K562 (cell line): ENCODE measurements at regions not wholly inside any gene's neighbourhood (a gene's known extent, or its start where the extent isn't known, plus 50 kb on each side); places are given as distances from the start of the nearest gene placed in this dataset.

Experiments used
- ATAC-seq: fragments of 200-7000 bp; cut with Tn5 transposase; 3 replicates; pipeline ENCODE4 v1.9.1; 2020; ENCODE audit warnings: moderate library complexity
- BruUV-seq: library from RNA; stranded (reverse); fragments of 400-500 nt; replicated peaks from 2 replicates; lab custom pipeline; 2021; lab: Mats Ljungman, UMichigan
- CTCF ChIA-PET: fragments of 300-600 bp; formaldehyde crosslinking; extraction: SDS; loops from one replicate; lab custom pipeline; 2021; ENCODE audit warnings: low intra/inter-chr PET ratio; lab: Yijun Ruan, JAX
- POLR2A ChIA-PET: fragments of 300-600, 350-650 bp; sonication (Branson Sonifier 250); formaldehyde crosslinking; extraction: SDS; loops from one replicate; lab custom pipeline; 2021; ENCODE audit warnings: antibody characterized with exemption, inconsistent platforms; lab: Yijun Ruan, JAX
- DNase-seq, 4 experiments: peaks; one replicate each; pipeline versions ENCODE4 v3.0.0 to v3.0.0-alpha.2; 2011 to 2018; ENCODE audit warnings: low spot score in 3 of 4, mixed read lengths in 3 of 4; ENCODE audit errors: extremely low read depth in 1 of 4
- FAIRE-seq: peaks from 2 replicates; lab custom pipeline; 2011; peaks lifted over from hg19 to GRCh38; lab: Jason Lieb, UNC
- H2AFZ ChIP-seq: 2 replicates; pipeline ENCODE4 v1.6.0; 2011; ENCODE audit warnings: low read depth, low read length, control low read depth, inconsistent platforms
- H3K27ac ChIP-seq: fragments of 200-600 bp; 3 replicates; pipeline ENCODE4 v1.8.0; 2011; ENCODE audit warnings: low read depth, mild to moderate bottlenecking, control low read depth, inconsistent platforms, low read length, moderate library complexity, mixed read lengths; ENCODE audit errors: extremely low read depth
- H3K27me3 ChIP-seq, 2 experiments: fragments of 300-600 bp in 1 of 2; 2 replicates in 1 of 2; 3 replicates in 1 of 2; pipeline versions ENCODE4 v1.6.0 to v1.8.0; 2011; ENCODE audit warnings: inconsistent platforms in 2 of 2, low read length in 2 of 2, mild to moderate bottlenecking in 1 of 2, mixed read lengths in 1 of 2, moderate library complexity in 1 of 2; ENCODE audit not compliant: control insufficient read depth in 2 of 2, insufficient read depth in 2 of 2
- H3K36me3 ChIP-seq: fragments of 300-600 bp; 3 replicates; pipeline ENCODE4 v1.8.0; 2011; ENCODE audit warnings: mild to moderate bottlenecking, low read length, inconsistent platforms; ENCODE audit not compliant: control insufficient read depth, insufficient read depth
- H3K4me1 ChIP-seq, 2 experiments: fragments of 200-600 bp in 1 of 2; replicated peaks in 1 of 2; 2 replicates in 1 of 2; 3 replicates in 1 of 2; pipeline versions ENCODE4 v1.5.1 to v1.8.0; 2011; ENCODE audit warnings: inconsistent platforms in 2 of 2, low read length in 2 of 2, mild to moderate bottlenecking in 1 of 2, mixed read lengths in 1 of 2, moderate library complexity in 1 of 2; ENCODE audit not compliant: control insufficient read depth in 2 of 2, insufficient read depth in 2 of 2
- H3K4me2 ChIP-seq: 2 replicates; pipeline ENCODE4 v1.6.1; 2011; ENCODE audit warnings: low read length, control low read depth, inconsistent platforms, mixed read lengths; ENCODE audit not compliant: insufficient read depth
- H3K4me3 ChIP-seq: fragments of 200-600 bp; sonication (generic), shearing (Covaris generic); 2 replicates; pipeline ENCODE4 v1.5.1; 2016; ENCODE audit warnings: control low read depth, inconsistent platforms
- H3K79me2 ChIP-seq: fragments of 200-600 bp; 3 replicates; pipeline ENCODE4 v1.8.0; 2011; ENCODE audit warnings: low read length, inconsistent platforms; ENCODE audit not compliant: control insufficient read depth, insufficient read depth
- H3K9ac ChIP-seq, 2 experiments: 2 replicates each; pipeline versions ENCODE4 v1.6.0 to v1.6.1; 2011; ENCODE audit warnings: low read depth in 2 of 2, low read length in 2 of 2, control low read depth in 1 of 2, inconsistent platforms in 1 of 2, mild to moderate bottlenecking in 1 of 2, mixed read lengths in 1 of 2; ENCODE audit not compliant: insufficient read depth in 1 of 2
- H3K9me1 ChIP-seq: one replicate; pipeline ENCODE4 v1.6.0; 2011; ENCODE audit warnings: inconsistent platforms, mild to moderate bottlenecking, low read length, moderate library complexity; ENCODE audit not compliant: control insufficient read depth, insufficient read depth
- H3K9me3 ChIP-seq: replicated peaks from 2 replicates; pipeline ENCODE4 v1.5.1; 2011; ENCODE audit warnings: low read depth, low read length, inconsistent platforms; ENCODE audit not compliant: control insufficient read depth, insufficient read depth
- H4K20me1 ChIP-seq: replicated peaks from 2 replicates; pipeline ENCODE4 v1.6.1; 2011; ENCODE audit warnings: low read length, inconsistent platforms, mixed read lengths; ENCODE audit not compliant: control insufficient read depth, insufficient read depth
- HES1 ChIP-seq: fragments of 450-650 bp; IDR thresholded peaks from 2 replicates; pipeline ENCODE4 v1.6.1; 2016; ENCODE audit warnings: low read depth, mild to moderate bottlenecking, moderate library complexity
- STAT5B ChIP-seq: fragments of 250-450 bp; sonication (Bioruptor Pico); IDR thresholded peaks from 2 replicates; pipeline ENCODE4 v1.8.0; 2021; ENCODE audit warnings: mild to moderate bottlenecking, inconsistent platforms
- ZZZ3 ChIP-seq: fragments of 450-650 bp; IDR thresholded peaks from 2 replicates; pipeline ENCODE4 v1.6.1; 2016; ENCODE audit warnings: antibody characterized with exemption, mild to moderate bottlenecking, moderate library complexity
- WGBS: fragments of 100-300 bp; shearing (Covaris generic); methylation state at CpG from one replicate; pipeline ENCODE4 v1.1.6; 2016; ENCODE audit warnings: low coverage, mixed read lengths; ENCODE audit not compliant: insufficient coverage; ENCODE audit errors: missing lambda C conversion rate; 5-methylcytosine and 5-hydroxymethylcytosine counted together
- in situ Hi-C: fragments of 300-500 bp; cut with MboI; formaldehyde crosslinking; loops from 4 replicates; pipeline ENCODE4 v1.15.0; 2018; ENCODE audit warnings: inconsistent platforms, mixed read lengths
- intact Hi-C: fragments of 100-400 bp; cut with micrococcal nuclease; formaldehyde crosslinking; loops from 2 replicates; pipeline ENCODE4 v1.14.2; 2022
- TF ChIP-seq, protein P1 (sequence below): fragments of 250-450 bp; sonication (Bioruptor Pico); IDR thresholded peaks from 2 replicates; pipeline ENCODE4 v1.4.0; 2020; ENCODE audit warnings: mild to moderate bottlenecking, moderate library complexity
- TF ChIP-seq, protein P2 (sequence below): fragments of 450-650 bp; IDR thresholded peaks from 2 replicates; pipeline ENCODE4 v1.6.1; 2016; ENCODE audit warnings: mild to moderate bottlenecking
- TF ChIP-seq, protein P3 (sequence below): fragments of 450-650 bp; formaldehyde crosslinking; IDR thresholded peaks from 2 replicates; pipeline ENCODE4 v1.4.0; 2022; ENCODE audit warnings: missing genetic modification characterization

DNA sequence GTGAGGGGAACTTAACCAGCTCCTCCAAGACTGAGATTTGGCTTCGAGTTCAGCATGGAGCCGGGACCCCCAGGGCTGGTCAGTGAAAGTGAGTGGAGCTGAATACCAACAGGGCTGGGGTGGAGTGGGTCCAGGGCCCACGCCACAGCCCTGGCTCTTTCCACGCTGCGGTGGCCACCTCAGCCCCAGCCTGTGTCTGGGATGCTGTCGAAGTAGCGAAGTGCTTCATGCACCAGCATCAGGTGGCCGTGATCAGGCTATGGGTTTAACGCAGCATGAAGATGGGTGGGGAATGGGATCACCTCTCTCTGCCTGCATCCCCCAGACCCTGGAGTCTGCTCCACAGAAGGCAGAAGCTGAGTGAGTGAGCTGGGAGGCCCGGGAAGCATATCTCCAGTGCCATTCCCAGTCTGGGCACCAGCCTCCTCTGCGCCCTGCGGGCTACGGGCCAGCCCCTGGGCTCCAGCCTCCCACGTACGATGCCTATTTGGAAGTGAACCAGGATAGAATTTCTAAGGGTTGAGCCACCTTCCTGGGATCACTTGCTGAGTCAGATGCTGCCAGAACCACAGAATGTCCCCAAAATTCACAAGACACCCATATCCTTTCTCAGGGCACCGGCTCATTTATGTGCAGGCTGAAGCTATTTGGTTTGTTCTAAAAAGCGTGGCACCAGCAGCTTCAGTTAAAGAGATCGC, 131.1 kb upstream of the CHST15 start:
- FAIRE-seq = no peak
- Histone ChIP-seq H3K79me2 (no peaks in the 10 kb centered on the region), H3K4me3 (no peak overlapping the region), H3K36me3 (no peaks in the 10 kb centered on the region), H3K4me2 (no peak overlapping the region), H4K20me1 (no peaks in the 10 kb centered on the region), H2AFZ (no peak overlapping the region), H3K9me1 (no peaks in the 10 kb centered on the region), H3K9ac (no peak overlapping the region), H3K9me3 (peaks cover 6% of the 10 kb centered on the region), H3K27ac (no peak overlapping the region), H3K27me3 (peaks cover 0 to 20% of the 10 kb centered on the region in 2 experiments; a peak in 3 of 5 replicates), H3K4me1 (no peaks in the 10 kb centered on the region)
- ChIA-PET POLR2A (no interaction called here), CTCF (no interaction called here)
- intact Hi-C loops (no loop called here), in situ Hi-C loops (no loop called here)
- under 1% methylated on average over 17 of the region's 18 CpGs for WGBS
- TF ChIP-seq STAT5B (CRISPR knock-in tag) (no peak), ZZZ3 (no peak), HES1 (no peak)
- TF ChIP-seq, protein P1, sequence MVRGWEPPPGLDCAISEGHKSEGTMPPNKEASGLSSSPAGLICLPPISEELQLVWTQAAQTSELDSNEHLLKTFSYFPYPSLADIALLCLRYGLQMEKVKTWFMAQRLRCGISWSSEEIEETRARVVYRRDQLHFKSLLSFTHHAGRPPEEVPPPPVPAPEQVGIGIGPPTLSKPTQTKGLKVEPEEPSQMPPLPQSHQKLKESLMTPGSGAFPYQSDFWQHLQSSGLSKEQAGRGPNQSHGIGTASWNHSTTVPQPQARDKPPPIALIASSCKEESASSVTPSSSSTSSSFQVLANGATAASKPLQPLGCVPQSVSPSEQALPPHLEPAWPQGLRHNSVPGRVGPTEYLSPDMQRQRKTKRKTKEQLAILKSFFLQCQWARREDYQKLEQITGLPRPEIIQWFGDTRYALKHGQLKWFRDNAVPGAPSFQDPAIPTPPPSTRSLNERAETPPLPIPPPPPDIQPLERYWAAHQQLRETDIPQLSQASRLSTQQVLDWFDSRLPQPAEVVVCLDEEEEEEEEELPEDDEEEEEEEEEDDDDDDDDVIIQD (CRISPR knock-in tag) = no peak
- TF ChIP-seq, protein P2, sequence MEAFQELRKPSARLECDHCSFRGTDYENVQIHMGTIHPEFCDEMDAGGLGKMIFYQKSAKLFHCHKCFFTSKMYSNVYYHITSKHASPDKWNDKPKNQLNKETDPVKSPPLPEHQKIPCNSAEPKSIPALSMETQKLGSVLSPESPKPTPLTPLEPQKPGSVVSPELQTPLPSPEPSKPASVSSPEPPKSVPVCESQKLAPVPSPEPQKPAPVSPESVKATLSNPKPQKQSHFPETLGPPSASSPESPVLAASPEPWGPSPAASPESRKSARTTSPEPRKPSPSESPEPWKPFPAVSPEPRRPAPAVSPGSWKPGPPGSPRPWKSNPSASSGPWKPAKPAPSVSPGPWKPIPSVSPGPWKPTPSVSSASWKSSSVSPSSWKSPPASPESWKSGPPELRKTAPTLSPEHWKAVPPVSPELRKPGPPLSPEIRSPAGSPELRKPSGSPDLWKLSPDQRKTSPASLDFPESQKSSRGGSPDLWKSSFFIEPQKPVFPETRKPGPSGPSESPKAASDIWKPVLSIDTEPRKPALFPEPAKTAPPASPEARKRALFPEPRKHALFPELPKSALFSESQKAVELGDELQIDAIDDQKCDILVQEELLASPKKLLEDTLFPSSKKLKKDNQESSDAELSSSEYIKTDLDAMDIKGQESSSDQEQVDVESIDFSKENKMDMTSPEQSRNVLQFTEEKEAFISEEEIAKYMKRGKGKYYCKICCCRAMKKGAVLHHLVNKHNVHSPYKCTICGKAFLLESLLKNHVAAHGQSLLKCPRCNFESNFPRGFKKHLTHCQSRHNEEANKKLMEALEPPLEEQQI = no peak
- TF ChIP-seq, protein P3, sequence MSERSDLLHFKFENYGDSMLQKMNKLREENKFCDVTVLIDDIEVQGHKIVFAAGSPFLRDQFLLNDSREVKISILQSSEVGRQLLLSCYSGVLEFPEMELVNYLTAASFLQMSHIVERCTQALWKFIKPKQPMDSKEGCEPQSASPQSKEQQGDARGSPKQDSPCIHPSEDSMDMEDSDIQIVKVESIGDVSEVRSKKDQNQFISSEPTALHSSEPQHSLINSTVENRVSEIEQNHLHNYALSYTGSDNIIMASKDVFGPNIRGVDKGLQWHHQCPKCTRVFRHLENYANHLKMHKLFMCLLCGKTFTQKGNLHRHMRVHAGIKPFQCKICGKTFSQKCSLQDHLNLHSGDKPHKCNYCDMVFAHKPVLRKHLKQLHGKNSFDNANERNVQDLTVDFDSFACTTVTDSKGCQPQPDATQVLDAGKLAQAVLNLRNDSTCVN (CRISPR knock-in tag) = no peak
- BruUV-seq = no TSS peak
- ATAC-seq = no peak
- DNase-seq = no peak
